ENCODE measurements at regions not wholly inside any gene's neighbourhood (a gene's known extent, or its start where the extent isn't known, plus 50 kb on each side); places are given as distances from the start of the nearest gene placed in this dataset.

DNA sequence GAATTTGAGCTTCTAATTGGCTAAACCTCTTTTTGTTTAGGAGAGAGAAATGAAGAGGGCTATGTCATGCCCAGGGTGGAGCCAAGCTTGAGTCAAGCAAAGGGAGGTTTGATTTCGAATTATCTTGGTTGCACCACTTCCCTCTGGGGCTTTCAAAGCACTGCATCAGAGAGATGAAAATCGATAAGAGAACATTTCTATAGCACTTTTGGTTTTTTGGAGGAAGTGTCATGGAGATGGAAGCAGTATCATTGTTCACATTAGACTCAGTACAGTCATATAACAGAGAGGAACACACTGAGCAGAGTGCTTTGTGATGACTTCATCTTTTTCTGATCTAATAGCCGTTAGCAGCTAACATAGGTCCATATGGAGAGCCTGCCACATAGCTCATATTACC is 120.3 kb upstream of the UXS1 start:
- ATAC-seq, result no peak
- POLR2A ChIA-PET, result no interaction called here

More for the DNA sequence above, 120.3 kb upstream of the UXS1 start:
- Mint-ChIP-seq H3K4me3 (no peak overlapping the region), H3K4me1 (peaks cover 7% of the 10 kb centered on the region; the same call in 1 of the 2 replicates), H3K27me3 (ENCODE audit: low read depth) (no peaks in the 10 kb centered on the region), H3K36me3 (no peaks in the 10 kb centered on the region), H3K27ac (no peak overlapping the region), H3K9me3 (no peaks in the 10 kb centered on the region)
- CTCF ChIA-PET, result no interaction called here
- no peak for DNase-seq (ENCODE audit: low spot score)
- TF ChIP-seq CREM (CRISPR knock-in tag; IDR thresholded peaks at IDR 0.05) (no peak), JAZF1 (CRISPR knock-in tag; IDR thresholded peaks at IDR 0.05) (no peak), CDX4 (CRISPR knock-in tag; IDR thresholded peaks at IDR 0.05; ENCODE audit: borderline replicate concordance) (no peak), SMAD3 (CRISPR knock-in tag; IDR thresholded peaks at IDR 0.05; ENCODE audit: borderline replicate concordance) (no peak), TCF7 (CRISPR knock-in tag; IDR thresholded peaks at IDR 0.05; ENCODE audit: low read depth) (no peak), MLX (CRISPR knock-in tag; IDR thresholded peaks at IDR 0.05) (no peak), GRHL2 (CRISPR knock-in tag; IDR thresholded peaks at IDR 0.05; ENCODE audit: insufficient replicate concordance, severe bottlenecking) (no peak), USF2 (CRISPR knock-in tag; IDR thresholded peaks at IDR 0.05) (no peak), E2F4 (CRISPR knock-in tag; IDR thresholded peaks at IDR 0.05; ENCODE audit: borderline replicate concordance, low read depth) (no peak), JUN (CRISPR knock-in tag; IDR thresholded peaks at IDR 0.05) (no peak), TEAD4 (CRISPR knock-in tag; IDR thresholded peaks at IDR 0.05) (no peak), EMX1 (CRISPR knock-in tag; IDR thresholded peaks at IDR 0.05) (no peak), ATF1 (CRISPR knock-in tag; IDR thresholded peaks at IDR 0.05) (no peak), NFATC4 (CRISPR knock-in tag; IDR thresholded peaks at IDR 0.05) (no peak)
- TF ChIP-seq, protein P1, sequence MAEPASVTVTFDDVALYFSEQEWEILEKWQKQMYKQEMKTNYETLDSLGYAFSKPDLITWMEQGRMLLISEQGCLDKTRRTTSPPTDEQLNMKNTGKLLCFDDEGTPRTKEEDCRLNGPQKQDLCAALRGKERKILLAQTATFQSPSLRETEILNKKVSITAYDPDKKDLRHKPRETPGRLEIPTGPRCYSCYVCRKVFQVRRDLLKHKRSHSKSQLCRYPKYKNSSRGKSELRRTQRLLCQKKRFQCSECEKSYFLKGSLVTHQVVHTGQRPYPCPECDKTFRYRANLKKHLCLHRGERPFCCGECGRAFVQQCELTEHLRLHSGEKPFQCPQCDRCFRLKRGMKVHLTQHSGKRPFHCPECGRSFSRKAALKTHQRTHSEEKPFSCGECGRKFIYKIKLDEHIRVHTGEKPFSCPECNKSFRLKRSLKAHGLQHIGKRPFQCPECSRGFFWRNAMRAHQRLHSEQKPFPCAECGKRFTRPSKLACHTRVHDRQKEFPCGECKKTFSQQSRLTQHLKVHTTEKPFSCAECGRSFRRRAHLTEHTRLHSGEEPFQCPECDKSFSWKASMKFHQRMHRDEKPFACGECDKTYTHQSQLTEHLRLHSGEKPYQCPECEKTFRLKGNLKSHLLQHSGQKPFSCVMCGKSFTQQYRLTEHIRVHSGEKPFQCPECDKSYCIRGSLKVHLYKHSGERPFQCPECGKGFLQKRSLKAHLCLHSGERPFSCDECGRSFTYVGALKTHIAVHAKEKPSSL (CRISPR knock-in tag; conservative IDR thresholded peaks at IDR 0.05), result no peak
- TF ChIP-seq, protein P2, sequence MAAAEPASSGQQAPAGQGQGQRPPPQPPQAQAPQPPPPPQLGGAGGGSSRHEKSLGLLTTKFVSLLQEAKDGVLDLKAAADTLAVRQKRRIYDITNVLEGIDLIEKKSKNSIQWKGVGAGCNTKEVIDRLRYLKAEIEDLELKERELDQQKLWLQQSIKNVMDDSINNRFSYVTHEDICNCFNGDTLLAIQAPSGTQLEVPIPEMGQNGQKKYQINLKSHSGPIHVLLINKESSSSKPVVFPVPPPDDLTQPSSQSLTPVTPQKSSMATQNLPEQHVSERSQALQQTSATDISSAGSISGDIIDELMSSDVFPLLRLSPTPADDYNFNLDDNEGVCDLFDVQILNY (CRISPR knock-in tag; IDR thresholded peaks at IDR 0.05), result no peak
- TF ChIP-seq, protein P3, sequence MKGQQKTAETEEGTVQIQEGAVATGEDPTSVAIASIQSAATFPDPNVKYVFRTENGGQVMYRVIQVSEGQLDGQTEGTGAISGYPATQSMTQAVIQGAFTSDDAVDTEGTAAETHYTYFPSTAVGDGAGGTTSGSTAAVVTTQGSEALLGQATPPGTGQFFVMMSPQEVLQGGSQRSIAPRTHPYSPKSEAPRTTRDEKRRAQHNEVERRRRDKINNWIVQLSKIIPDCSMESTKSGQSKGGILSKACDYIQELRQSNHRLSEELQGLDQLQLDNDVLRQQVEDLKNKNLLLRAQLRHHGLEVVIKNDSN (CRISPR knock-in tag; IDR thresholded peaks at IDR 0.05), result no peak
- TF ChIP-seq, protein P4, sequence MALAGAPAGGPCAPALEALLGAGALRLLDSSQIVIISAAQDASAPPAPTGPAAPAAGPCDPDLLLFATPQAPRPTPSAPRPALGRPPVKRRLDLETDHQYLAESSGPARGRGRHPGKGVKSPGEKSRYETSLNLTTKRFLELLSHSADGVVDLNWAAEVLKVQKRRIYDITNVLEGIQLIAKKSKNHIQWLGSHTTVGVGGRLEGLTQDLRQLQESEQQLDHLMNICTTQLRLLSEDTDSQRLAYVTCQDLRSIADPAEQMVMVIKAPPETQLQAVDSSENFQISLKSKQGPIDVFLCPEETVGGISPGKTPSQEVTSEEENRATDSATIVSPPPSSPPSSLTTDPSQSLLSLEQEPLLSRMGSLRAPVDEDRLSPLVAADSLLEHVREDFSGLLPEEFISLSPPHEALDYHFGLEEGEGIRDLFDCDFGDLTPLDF (CRISPR knock-in tag; IDR thresholded peaks at IDR 0.05), result no peak
